ENCODE measurements at regions not wholly inside any gene's neighbourhood (a gene's known extent, or its start where the extent isn't known, plus 50 kb on each side); places are given as distances from the start of the nearest gene placed in this dataset.

DNA sequence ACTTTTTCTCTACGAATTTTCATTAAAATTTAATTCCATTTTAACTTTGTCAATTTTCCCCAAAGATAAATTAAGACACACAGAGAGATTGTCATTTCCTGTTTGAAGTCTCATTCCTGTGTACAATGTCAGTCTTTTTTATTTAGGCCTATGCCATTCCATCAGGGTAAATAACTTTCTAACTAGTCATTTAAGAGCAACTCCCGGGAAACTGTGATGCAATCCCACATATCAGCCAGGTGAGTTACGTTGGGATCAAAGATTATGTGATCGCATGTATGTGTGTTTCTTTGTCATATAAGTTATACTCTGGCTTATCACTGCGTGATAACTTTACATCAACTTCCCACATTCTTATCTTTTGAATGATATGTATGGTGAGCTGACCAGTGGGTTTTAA, 86.1 kb upstream of the S1PR1 start:
- TF ChIP-seq, protein P1, sequence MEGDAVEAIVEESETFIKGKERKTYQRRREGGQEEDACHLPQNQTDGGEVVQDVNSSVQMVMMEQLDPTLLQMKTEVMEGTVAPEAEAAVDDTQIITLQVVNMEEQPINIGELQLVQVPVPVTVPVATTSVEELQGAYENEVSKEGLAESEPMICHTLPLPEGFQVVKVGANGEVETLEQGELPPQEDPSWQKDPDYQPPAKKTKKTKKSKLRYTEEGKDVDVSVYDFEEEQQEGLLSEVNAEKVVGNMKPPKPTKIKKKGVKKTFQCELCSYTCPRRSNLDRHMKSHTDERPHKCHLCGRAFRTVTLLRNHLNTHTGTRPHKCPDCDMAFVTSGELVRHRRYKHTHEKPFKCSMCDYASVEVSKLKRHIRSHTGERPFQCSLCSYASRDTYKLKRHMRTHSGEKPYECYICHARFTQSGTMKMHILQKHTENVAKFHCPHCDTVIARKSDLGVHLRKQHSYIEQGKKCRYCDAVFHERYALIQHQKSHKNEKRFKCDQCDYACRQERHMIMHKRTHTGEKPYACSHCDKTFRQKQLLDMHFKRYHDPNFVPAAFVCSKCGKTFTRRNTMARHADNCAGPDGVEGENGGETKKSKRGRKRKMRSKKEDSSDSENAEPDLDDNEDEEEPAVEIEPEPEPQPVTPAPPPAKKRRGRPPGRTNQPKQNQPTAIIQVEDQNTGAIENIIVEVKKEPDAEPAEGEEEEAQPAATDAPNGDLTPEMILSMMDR (IDR thresholded peaks at IDR 0.05; ENCODE audit: low read depth, low read length), result no peak
- TF ChIP-seq EZH2phosphoT487 (IDR thresholded peaks at IDR 0.05; ENCODE audit: low read depth), result no peak
